Stomach (tissue), 8 donors: ENCODE measurements at regions not wholly inside any gene's neighbourhood (a gene's known extent, or its start where the extent isn't known, plus 50 kb on each side); places are given as distances from the start of the nearest gene placed in this dataset.

Experiments
- DNase-seq, 2 donors: peaks; one replicate each; pipeline versions ENCODE4 v3.0.0 to v3.0.0-alpha.2; 2013 to 2019
- H3K27ac ChIP-seq, 5 donors: fragments of 200-600 bp in 4 of 5; sonication (generic) in 4 of 5; one replicate each; pipeline ENCODE4 v1.5.1; 2013 to 2019; ENCODE audit warnings: mild to moderate bottlenecking in 1 of 5, moderate library complexity in 1 of 5
- H3K27me3 ChIP-seq, 3 donors: fragments of 200-600 bp; sonication (generic); one replicate each; pipeline ENCODE4 v1.5.1; 2017 to 2019; ENCODE audit warnings: mixed run types in 1 of 3
- H3K36me3 ChIP-seq, 4 donors: fragments of 200-600 bp; sonication (generic); 1 replicate in 3 of 4; 2 replicates in 1 of 4; pipeline ENCODE4 v1.5.1; 2016 to 2019
- H3K4me1 ChIP-seq, 4 donors: fragments of 200-600 bp; sonication (generic); one replicate each; pipeline ENCODE4 v1.5.1; 2016 to 2019
- H3K4me3 ChIP-seq, 4 donors: fragments of 200-600 bp; sonication (generic) in 3 of 4; one replicate each; pipeline ENCODE4 v1.5.1; 2016 to 2019; ENCODE audit warnings: mild to moderate bottlenecking in 1 of 4
- H3K9me3 ChIP-seq, 4 donors: fragments of 200-600 bp; sonication (generic); one replicate each; pipeline ENCODE4 v1.5.1; 2016 to 2019
- CTCF ChIP-seq, 7 experiments: fragments of 450-650 bp in 4 of 7; fragments of 200-600 bp in 3 of 7; sonication (generic) in 3 of 7; IDR thresholded peaks; one replicate each; pipeline ENCODE4 v1.5.1; 2016 to 2019; ENCODE audit warnings: antibody characterized with exemption in 7 of 7, control low read depth in 2 of 7, mild to moderate bottlenecking in 1 of 7
- EP300 ChIP-seq: sonication (generic); formaldehyde crosslinking; IDR thresholded peaks from one replicate; pipeline ENCODE4 v1.6.1; 2017; ENCODE audit warnings: antibody characterized with exemption
- POLR2A ChIP-seq, 4 donors: fragments of 450-650 bp; IDR thresholded peaks; one replicate each; pipeline ENCODE4 v1.6.1; 2016; ENCODE audit warnings: antibody characterized with exemption in 4 of 4, control low read depth in 2 of 4, mild to moderate bottlenecking in 1 of 4, moderate library complexity in 1 of 4
- POLR2AphosphoS5 ChIP-seq, 3 donors: sonication (generic); formaldehyde crosslinking; IDR thresholded peaks; one replicate each; pipeline ENCODE4 v1.6.1; 2016; ENCODE audit warnings: antibody characterized with exemption in 3 of 3
- WGBS, 5 donors: extraction: QIAGEN DNeasy Blood & Tissue Kit in 3 of 5; methylation state at CpG; one replicate each; pipeline versions ENCODE4 v1.1.5 to v1.1.7; 2013 to 2018; 5-methylcytosine and 5-hydroxymethylcytosine counted together
- intact Hi-C: fragments of 100-400 bp; cut with DNase I; formaldehyde crosslinking; loops from one replicate; pipeline ENCODE4 v1.15.1; 2023; ENCODE audit warnings: low total_unique reads
- donor health status: healthy with polysubstance abuse.
- donor health status: Bipolar disorder and iron deficiency.
- donor health status: healthy.

GRCh38 chr6:1540864-1541521 lies 68.7 kb upstream of the FOXC1 start:
- intact Hi-C loops: no loop called here
- no peak overlapping the region for H3K4me3 ChIP-seq
- H3K36me3 ChIP-seq: peaks cover 0 to 7% (median 0%) of the 10 kb centered on the region in 4 donors
- no peak for DNase-seq
- H3K27ac ChIP-seq: no peak overlapping the region
- H3K4me1 ChIP-seq: no peaks in the 10 kb centered on the region
- TF ChIP-seq CTCF (IDR thresholded peaks at IDR 0.05) (no peak), POLR2AphosphoS5 (IDR thresholded peaks at IDR 0.05) (no peak), EP300 (no peak), POLR2A (IDR thresholded peaks at IDR 0.05) (no peak)
- no peaks in the 10 kb centered on the region for H3K9me3 ChIP-seq
- no peaks in the 10 kb centered on the region for H3K27me3 ChIP-seq
- WGBS, 5 donors: 64 to 77% (median 69%) methylated on average over 11 of the region's 11 CpGs

GRCh38 chr6:1542335-1542734 lies 67.4 kb upstream of the FOXC1 start:
- no peak for DNase-seq
- peaks cover 0 to 16% (median 2%) of the 10 kb centered on the region in 4 donors for H3K36me3 ChIP-seq
- H3K4me3 ChIP-seq: no peak overlapping the region
- intact Hi-C loops: no loop called here
- no peaks in the 10 kb centered on the region for H3K9me3 ChIP-seq
- H3K27me3 ChIP-seq: no peaks in the 10 kb centered on the region
- TF ChIP-seq CTCF (IDR thresholded peaks at IDR 0.05): no peak
- no peak for TF ChIP-seq EP300
- no peak for TF ChIP-seq POLR2A (IDR thresholded peaks at IDR 0.05)
- no peak for TF ChIP-seq POLR2AphosphoS5 (IDR thresholded peaks at IDR 0.05)
- H3K4me1 ChIP-seq: no peaks in the 10 kb centered on the region
- no peak overlapping the region for H3K27ac ChIP-seq

GRCh38 chr6:1542764-1543163 lies 67.0 kb upstream of the FOXC1 start:
- no peaks in the 10 kb centered on the region for H3K27me3 ChIP-seq
- peaks cover 0 to 21% (median 2%) of the 10 kb centered on the region in 4 donors for H3K36me3 ChIP-seq
- H3K27ac ChIP-seq: no peak overlapping the region
- no peaks in the 10 kb centered on the region for H3K9me3 ChIP-seq
- H3K4me1 ChIP-seq: no peaks in the 10 kb centered on the region
- DNase-seq: no peak
- intact Hi-C loops: no loop called here
- no peak for TF ChIP-seq CTCF (IDR thresholded peaks at IDR 0.05)
- no peak for TF ChIP-seq POLR2A (IDR thresholded peaks at IDR 0.05)
- no peak for TF ChIP-seq EP300
- TF ChIP-seq POLR2AphosphoS5 (IDR thresholded peaks at IDR 0.05): no peak
- 57 to 92% (median 83%) methylated on average over 3 of the region's 3 CpGs for WGBS, 5 donors
- H3K4me3 ChIP-seq: no peak overlapping the region

GRCh38 chr6:1544000-1544399 lies 65.7 kb upstream of the FOXC1 start:
- TF ChIP-seq POLR2AphosphoS5 (IDR thresholded peaks at IDR 0.05) (no peak), POLR2A (IDR thresholded peaks at IDR 0.05) (no peak), CTCF (IDR thresholded peaks at IDR 0.05) (no peak), EP300 (no peak)
- Histone ChIP-seq H3K36me3 (peaks cover 0 to 31% (median 2%) of the 10 kb centered on the region in 4 donors), H3K4me1 (no peaks in the 10 kb centered on the region), H3K9me3 (no peaks in the 10 kb centered on the region), H3K27me3 (no peaks in the 10 kb centered on the region), H3K4me3 (no peak overlapping the region), H3K27ac (no peak overlapping the region)
- intact Hi-C loops: no loop called here
- DNase-seq: no peak
- WGBS, 5 donors: 85 to 96% (median 93%) methylated on average over 3 of the region's 3 CpGs
